Stimulated activated CD4-positive, alpha-beta T cell treated with anti-CD3 and anti-CD28 coated beads, Interleukin-12 subunit alpha, Interleukin-12 subunit beta, amount 100 ng/mL, for 4 hours (primary cell): ENCODE measurements at regions not wholly inside any gene's neighbourhood (a gene's known extent, or its start where the extent isn't known, plus 50 kb on each side); places are given as distances from the start of the nearest gene placed in this dataset.

Experiments
- DNase-seq: peaks from one replicate; pipeline ENCODE4 v3.0.0-alpha.2; 2020

- no peak for DNase-seq
Measured at GRCh38 chr9:88221105-88221504, 82.8 kb upstream of the SPATA31C2 start.

GRCh38 chr9:88220652-88221051, 82.4 kb upstream of the SPATA31C2 start:
- no peak for DNase-seq

- no peak for DNase-seq
Measured at GRCh38 chr9:88219601-88220000, 81.3 kb upstream of the SPATA31C2 start.

GRCh38 chr9:88218726-88219125, 80.5 kb upstream of the SPATA31C2 start:
- no peak for DNase-seq

- DNase-seq, result no peak
Measured at GRCh38 chr9:88216126-88216995, 78.1 kb upstream of the SPATA31C2 start.

GRCh38 chr9:88215196-88216125, 77.2 kb upstream of the SPATA31C2 start:
- no peak for DNase-seq

GRCh38 chr9:88202321-88202720, 64.0 kb upstream of the SPATA31C2 start:
- DNase-seq, result no peak

GRCh38 chr9:88198341-88198807, 60.1 kb upstream of the SPATA31C2 start:
- no peak for DNase-seq

GRCh38 chr9:88197781-88198340, 59.6 kb upstream of the SPATA31C2 start:
- no peak for DNase-seq

- no peak for DNase-seq
Measured at GRCh38 chr9:88197016-88197415, 58.7 kb upstream of the SPATA31C2 start.

GRCh38 chr9:88196142-88196790, 58.0 kb upstream of the SPATA31C2 start:
- no peak for DNase-seq

GRCh38 chr9:88193766-88194165, 55.5 kb upstream of the SPATA31C2 start:
- DNase-seq, result no peak

- no peak for DNase-seq
Measured at GRCh38 chr9:88191456-88191855, 53.2 kb upstream of the SPATA31C2 start.

- DNase-seq, result no peak
Measured at GRCh38 chr9:88189371-88189770, 51.1 kb upstream of the SPATA31C2 start.
